Bronchial epithelial cell (primary cell): ENCODE measurements at regions not wholly inside any gene's neighbourhood (a gene's known extent, or its start where the extent isn't known, plus 50 kb on each side); places are given as distances from the start of the nearest gene placed in this dataset.
"Not testable (repeated sequence)": the region's sequence is repeated elsewhere in the genome, so short reads cannot be mapped to it uniquely, and the experiment has no call there.

Source experiments
- DNase-seq: peaks from one replicate; pipeline ENCODE4 v3.0.0-alpha.2; 2010; ENCODE audit warnings: low read depth
- FAIRE-seq: peaks from 2 replicates; lab custom pipeline; 2011; peaks lifted over from hg19 to GRCh38; lab: Jason Lieb, UNC
- H3K27me3 ChIP-seq: 2 replicates; pipeline ENCODE4 v1.5.1; 2011; ENCODE audit warnings: low read length; ENCODE audit not compliant: control insufficient read depth, insufficient read depth
- H3K36me3 ChIP-seq: 2 replicates; pipeline ENCODE4 v1.5.1; 2011; ENCODE audit warnings: low read length; ENCODE audit not compliant: control insufficient read depth, insufficient read depth
- H3K4me3 ChIP-seq: 2 replicates; pipeline ENCODE4 v1.5.1; 2011; ENCODE audit warnings: mild to moderate bottlenecking, low read depth, low read length, control low read depth
- CTCF ChIP-seq: IDR thresholded peaks from 2 replicates; pipeline ENCODE4 v1.5.1; 2011; ENCODE audit warnings: mild to moderate bottlenecking, moderate library complexity, low read length, control low read depth, inconsistent platforms; ENCODE audit not compliant: insufficient read depth, severe bottlenecking

GRCh38 chr9:78697618-78698017, 400.7 kb downstream of the PSAT1 start:
- FAIRE-seq (no peak), DNase-seq (no peak)
- H3K4me3 ChIP-seq, result no peak overlapping the region
- no peaks in the 10 kb centered on the region for H3K36me3 ChIP-seq
- no peak for TF ChIP-seq CTCF
- H3K27me3 ChIP-seq, result no peaks in the 10 kb centered on the region

- H3K36me3 ChIP-seq, result no peaks in the 10 kb centered on the region
- TF ChIP-seq CTCF, result no peak
- FAIRE-seq (no peak), DNase-seq (no peak)
- H3K27me3 ChIP-seq, result no peaks in the 10 kb centered on the region
- no peak overlapping the region for H3K4me3 ChIP-seq
These were observed 401.4 kb downstream of the PSAT1 start for GRCh38 chr9:78698371-78698770.

GRCh38 chr9:78699217-78699616, 402.3 kb downstream of the PSAT1 start:
- peak; percentile 12 for DNase-seq
- not testable (repeated sequence) for H3K36me3 ChIP-seq

GRCh38 chr9:78704153-78704552, 407.2 kb downstream of the PSAT1 start:
- not testable (repeated sequence) for FAIRE-seq
- peak; percentile 51 for TF ChIP-seq CTCF

More at GRCh38 chr9:78699217-78699616, 402.3 kb downstream of the PSAT1 start:
- FAIRE-seq, H3K4me3 ChIP-seq, H3K27me3 ChIP-seq: not testable (repeated sequence)

GRCh38 chr9:78707080-78707479, 410.2 kb downstream of the PSAT1 start:
- Histone ChIP-seq H3K4me3 (no peak overlapping the region), H3K36me3 (no peaks in the 10 kb centered on the region), H3K27me3 (no peaks in the 10 kb centered on the region)
- no peak for TF ChIP-seq CTCF
- FAIRE-seq (no peak), DNase-seq (no peak)

More at GRCh38 chr9:78704153-78704552, 407.2 kb downstream of the PSAT1 start:
- H3K4me3 ChIP-seq, H3K36me3 ChIP-seq, H3K27me3 ChIP-seq: not testable (repeated sequence)
- DNase-seq, result peak; percentile 10

- Histone ChIP-seq H3K4me3 (no peak overlapping the region), H3K27me3 (no peaks in the 10 kb centered on the region), H3K36me3 (no peaks in the 10 kb centered on the region)
- FAIRE-seq (no peak), DNase-seq (no peak)
- no peak for TF ChIP-seq CTCF
These were observed 410.6 kb downstream of the PSAT1 start for GRCh38 chr9:78707481-78707991.
